HL-60 (cell line): ENCODE measurements at regions not wholly inside any gene's neighbourhood (a gene's known extent, or its start where the extent isn't known, plus 50 kb on each side); places are given as distances from the start of the nearest gene placed in this dataset.
"Not testable (repeated sequence)": the region's sequence is repeated elsewhere in the genome, so short reads cannot be mapped to it uniquely, and the experiment has no call there.

ENCODE experiments used
- DNase-seq, 2 experiments: peaks; one replicate each; pipeline ENCODE4 v3.0.0-alpha.2; 2010 to 2020; ENCODE audit warnings: low read depth in 1 of 2, low spot score in 1 of 2
- H3K27ac ChIP-seq: fragments of 250-450 bp; sonication (Bioruptor Pico); replicated peaks from 2 replicates; pipeline ENCODE4 v1.5.1; 2020; ENCODE audit warnings: mild to moderate bottlenecking, moderate library complexity
- H3K27me3 ChIP-seq: fragments of 250-450 bp; sonication (Bioruptor Pico); 2 replicates; pipeline ENCODE4 v1.5.1; 2021; ENCODE audit warnings: mild to moderate bottlenecking, moderate library complexity; ENCODE audit not compliant: insufficient read depth, poor library complexity, severe bottlenecking
- H3K4me3 ChIP-seq: replicated peaks from 2 replicates; pipeline ENCODE4 v1.5.1; 2011; ENCODE audit warnings: mild to moderate bottlenecking, control low read depth, low read length; ENCODE audit not compliant: insufficient read depth
- GABPA ChIP-seq: IDR thresholded peaks from 2 replicates; pipeline ENCODE4 v1.6.1; 2012; ENCODE audit warnings: low read depth
- POLR2AphosphoS5 ChIP-seq: IDR thresholded peaks from 2 replicates; pipeline ENCODE4 v1.6.1; 2012; ENCODE audit warnings: low read depth
- SPI1 ChIP-seq: IDR thresholded peaks from 2 replicates; pipeline ENCODE4 v1.6.1; 2012; ENCODE audit warnings: low read depth, mild to moderate bottlenecking, borderline replicate concordance
- TF ChIP-seq, protein P1 (sequence below): IDR thresholded peaks from 2 replicates; pipeline ENCODE4 v1.6.1; 2012; ENCODE audit warnings: low read depth; ENCODE audit not compliant: insufficient replicate concordance
- TF ChIP-seq, protein P2 (sequence below): IDR thresholded peaks from one replicate; pipeline ENCODE4 v1.5.1; 2011; ENCODE audit warnings: low read length, control low read depth, inconsistent platforms; ENCODE audit not compliant: insufficient read depth

DNA sequence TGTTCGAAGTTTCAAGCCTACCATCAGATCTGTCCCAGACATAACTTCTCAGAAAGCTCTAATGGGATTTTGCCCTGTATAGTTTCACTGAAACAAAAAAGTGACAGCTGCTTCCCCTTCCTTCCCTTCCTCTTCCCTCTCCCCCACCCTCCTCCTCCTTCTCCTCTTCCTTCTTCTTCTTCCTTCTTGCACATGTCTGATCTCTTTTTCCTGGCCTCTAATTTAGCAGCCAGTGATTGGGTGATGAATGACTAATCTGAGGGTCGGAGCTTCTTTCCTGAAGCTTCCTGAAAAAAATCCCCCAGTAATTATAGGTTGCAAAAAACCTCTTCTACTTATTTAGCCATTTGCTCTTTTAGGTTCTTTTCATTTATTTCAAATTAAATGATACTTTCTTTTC, 168.7 kb downstream of the POTEB3 start:
- no peak overlapping the region for H3K27ac ChIP-seq
- H3K27me3 ChIP-seq, result no peaks in the 10 kb centered on the region
- TF ChIP-seq POLR2AphosphoS5 (no peak), SPI1 (no peak)
- TF ChIP-seq, protein P1, sequence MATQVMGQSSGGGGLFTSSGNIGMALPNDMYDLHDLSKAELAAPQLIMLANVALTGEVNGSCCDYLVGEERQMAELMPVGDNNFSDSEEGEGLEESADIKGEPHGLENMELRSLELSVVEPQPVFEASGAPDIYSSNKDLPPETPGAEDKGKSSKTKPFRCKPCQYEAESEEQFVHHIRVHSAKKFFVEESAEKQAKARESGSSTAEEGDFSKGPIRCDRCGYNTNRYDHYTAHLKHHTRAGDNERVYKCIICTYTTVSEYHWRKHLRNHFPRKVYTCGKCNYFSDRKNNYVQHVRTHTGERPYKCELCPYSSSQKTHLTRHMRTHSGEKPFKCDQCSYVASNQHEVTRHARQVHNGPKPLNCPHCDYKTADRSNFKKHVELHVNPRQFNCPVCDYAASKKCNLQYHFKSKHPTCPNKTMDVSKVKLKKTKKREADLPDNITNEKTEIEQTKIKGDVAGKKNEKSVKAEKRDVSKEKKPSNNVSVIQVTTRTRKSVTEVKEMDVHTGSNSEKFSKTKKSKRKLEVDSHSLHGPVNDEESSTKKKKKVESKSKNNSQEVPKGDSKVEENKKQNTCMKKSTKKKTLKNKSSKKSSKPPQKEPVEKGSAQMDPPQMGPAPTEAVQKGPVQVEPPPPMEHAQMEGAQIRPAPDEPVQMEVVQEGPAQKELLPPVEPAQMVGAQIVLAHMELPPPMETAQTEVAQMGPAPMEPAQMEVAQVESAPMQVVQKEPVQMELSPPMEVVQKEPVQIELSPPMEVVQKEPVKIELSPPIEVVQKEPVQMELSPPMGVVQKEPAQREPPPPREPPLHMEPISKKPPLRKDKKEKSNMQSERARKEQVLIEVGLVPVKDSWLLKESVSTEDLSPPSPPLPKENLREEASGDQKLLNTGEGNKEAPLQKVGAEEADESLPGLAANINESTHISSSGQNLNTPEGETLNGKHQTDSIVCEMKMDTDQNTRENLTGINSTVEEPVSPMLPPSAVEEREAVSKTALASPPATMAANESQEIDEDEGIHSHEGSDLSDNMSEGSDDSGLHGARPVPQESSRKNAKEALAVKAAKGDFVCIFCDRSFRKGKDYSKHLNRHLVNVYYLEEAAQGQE, result no peak
- no peak overlapping the region for H3K4me3 ChIP-seq
- peak in 1 of 2 experiments; percentile 20 for DNase-seq

DNA sequence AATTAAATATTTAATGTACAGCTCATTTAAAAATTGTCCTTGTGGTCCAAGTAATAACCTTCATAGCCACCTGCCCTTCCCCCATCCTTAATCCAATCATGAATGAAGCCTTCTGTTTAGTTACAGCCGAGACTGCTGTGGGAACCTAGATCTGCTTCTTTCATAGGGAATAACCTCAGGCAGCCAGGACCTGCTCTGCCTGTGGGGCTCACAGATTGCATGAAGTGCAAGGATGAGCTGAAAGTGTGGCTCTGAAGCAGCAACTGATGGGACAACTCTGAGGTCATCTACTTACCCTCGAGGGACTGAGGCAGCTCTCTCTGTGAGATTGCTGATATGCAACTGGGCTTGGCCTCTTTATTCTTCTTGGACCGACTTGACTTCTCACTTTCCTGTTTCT, 169.8 kb downstream of the POTEB3 start:
- no peaks in the 10 kb centered on the region for H3K27me3 ChIP-seq
- no peak for DNase-seq
- no peak overlapping the region for H3K27ac ChIP-seq
- TF ChIP-seq SPI1, result no peak
- no peak overlapping the region for H3K4me3 ChIP-seq

DNA sequence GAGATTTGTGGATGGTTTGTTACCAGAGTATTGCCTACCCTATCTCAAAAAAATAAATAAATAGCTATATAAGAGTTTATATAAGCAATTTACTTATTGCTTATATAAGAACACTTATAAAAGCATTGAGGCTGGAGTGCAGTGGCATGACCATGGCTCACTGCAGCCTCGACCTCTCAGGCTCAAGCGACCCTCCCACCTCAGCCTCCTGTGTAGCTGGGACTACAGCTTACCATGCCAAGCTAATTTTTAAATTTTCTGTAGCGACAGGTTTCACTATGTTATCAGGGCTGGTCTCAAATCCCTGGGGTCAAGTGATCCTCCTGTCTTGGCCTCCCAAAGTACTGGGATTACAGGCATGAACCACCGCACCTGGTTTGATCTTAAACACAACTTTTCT, 170.6 kb downstream of the POTEB3 start:
- H3K4me3 ChIP-seq, DNase-seq, H3K27ac ChIP-seq, H3K27me3 ChIP-seq: not testable (repeated sequence)

DNA sequence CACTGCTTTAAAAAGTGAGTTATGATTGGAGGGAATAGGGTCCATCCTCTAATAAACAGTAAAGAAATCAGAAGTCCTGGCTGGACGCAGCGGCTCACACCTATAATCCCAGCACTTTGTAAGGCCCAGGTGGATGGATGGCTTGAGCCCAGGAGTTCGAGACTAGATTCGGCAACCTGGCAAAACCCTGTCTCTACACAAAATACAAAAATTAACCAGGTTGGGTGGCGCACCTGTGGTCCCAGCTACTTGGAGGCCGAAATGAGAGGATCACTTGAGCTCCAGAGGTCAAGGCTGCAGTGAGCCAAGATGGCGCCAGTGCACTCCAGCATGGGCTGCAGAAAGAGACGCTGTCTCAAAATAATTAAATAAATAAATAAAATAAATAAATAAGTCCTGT, 171.2 kb downstream of the POTEB3 start:
- Histone ChIP-seq H3K27ac (no peak overlapping the region), H3K27me3 (no peaks in the 10 kb centered on the region), H3K4me3 (no peak overlapping the region)
- TF ChIP-seq POLR2AphosphoS5 (no peak), SPI1 (no peak), GABPA (no peak)
- TF ChIP-seq, protein P2, sequence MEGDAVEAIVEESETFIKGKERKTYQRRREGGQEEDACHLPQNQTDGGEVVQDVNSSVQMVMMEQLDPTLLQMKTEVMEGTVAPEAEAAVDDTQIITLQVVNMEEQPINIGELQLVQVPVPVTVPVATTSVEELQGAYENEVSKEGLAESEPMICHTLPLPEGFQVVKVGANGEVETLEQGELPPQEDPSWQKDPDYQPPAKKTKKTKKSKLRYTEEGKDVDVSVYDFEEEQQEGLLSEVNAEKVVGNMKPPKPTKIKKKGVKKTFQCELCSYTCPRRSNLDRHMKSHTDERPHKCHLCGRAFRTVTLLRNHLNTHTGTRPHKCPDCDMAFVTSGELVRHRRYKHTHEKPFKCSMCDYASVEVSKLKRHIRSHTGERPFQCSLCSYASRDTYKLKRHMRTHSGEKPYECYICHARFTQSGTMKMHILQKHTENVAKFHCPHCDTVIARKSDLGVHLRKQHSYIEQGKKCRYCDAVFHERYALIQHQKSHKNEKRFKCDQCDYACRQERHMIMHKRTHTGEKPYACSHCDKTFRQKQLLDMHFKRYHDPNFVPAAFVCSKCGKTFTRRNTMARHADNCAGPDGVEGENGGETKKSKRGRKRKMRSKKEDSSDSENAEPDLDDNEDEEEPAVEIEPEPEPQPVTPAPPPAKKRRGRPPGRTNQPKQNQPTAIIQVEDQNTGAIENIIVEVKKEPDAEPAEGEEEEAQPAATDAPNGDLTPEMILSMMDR, result no peak
- TF ChIP-seq, protein P1, result no peak
- DNase-seq, result no peak

DNA sequence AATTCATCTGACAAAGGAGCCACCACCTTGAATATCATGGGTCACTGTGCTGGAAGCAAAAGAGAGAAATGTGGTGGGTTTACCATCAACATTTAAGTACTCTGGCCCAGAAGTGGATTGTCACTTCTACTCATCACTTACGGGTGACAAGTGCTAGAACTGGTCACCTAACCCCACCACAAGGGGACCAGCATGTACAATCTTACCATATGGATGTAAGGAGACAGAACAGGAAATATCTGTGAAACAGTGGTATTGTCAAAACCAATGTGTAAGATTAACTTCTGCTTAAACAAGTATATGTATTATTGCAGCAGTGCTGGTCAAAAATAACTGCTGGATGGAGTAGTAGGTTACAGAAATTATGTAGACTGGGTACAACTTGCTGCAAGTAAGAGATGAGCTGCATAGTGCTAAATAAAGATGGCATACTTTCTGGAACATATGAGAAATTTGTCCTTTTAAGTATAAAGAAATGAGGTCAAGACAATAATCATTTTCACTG, 171.8 kb downstream of the POTEB3 start:
- DNase-seq, result no peak
- Histone ChIP-seq H3K27me3 (no peaks in the 10 kb centered on the region), H3K4me3 (no peak overlapping the region), H3K27ac (no peak overlapping the region)
- TF ChIP-seq SPI1, result no peak
- no peak for TF ChIP-seq POLR2AphosphoS5
- no peak for TF ChIP-seq GABPA
- TF ChIP-seq, protein P2, result no peak
